Smooth muscle cell (in vitro differentiated cells): ENCODE measurements at regions not wholly inside any gene's neighbourhood (a gene's known extent, or its start where the extent isn't known, plus 50 kb on each side); places are given as distances from the start of the nearest gene placed in this dataset.

Source experiments
- DNase-seq: peaks from one replicate; lab custom pipeline; 2025; ENCODE audit not compliant: unreplicated experiment; lab: John Stamatoyannopoulos, UW
- H2AFZ ChIP-seq: fragments of 200-600 bp; sonication (generic); 2 replicates; pipeline ENCODE4 v1.6.0; 2016; ENCODE audit warnings: antibody characterized with exemption, low read depth, mild to moderate bottlenecking
- H3F3A ChIP-seq: fragments of 200-600 bp; sonication (generic); 2 replicates; pipeline ENCODE4 v1.6.0; 2017; ENCODE audit warnings: antibody characterized with exemption, low read depth
- H3K27ac ChIP-seq: fragments of 200-600 bp; sonication (generic); 2 replicates; pipeline ENCODE4 v1.5.1; 2016; ENCODE audit warnings: low read depth, mild to moderate bottlenecking
- H3K27me3 ChIP-seq: fragments of 200-600 bp; sonication (generic); 2 replicates; pipeline ENCODE4 v1.6.1; 2016; ENCODE audit warnings: low read depth, mild to moderate bottlenecking
- H3K36me3 ChIP-seq: fragments of 200-600 bp; sonication (generic); 2 replicates; pipeline ENCODE4 v1.5.1; 2016; ENCODE audit warnings: low read depth
- H3K4me1 ChIP-seq: fragments of 200-600 bp; sonication (generic); 2 replicates; pipeline ENCODE4 v1.5.1; 2016; ENCODE audit warnings: low read depth
- H3K4me2 ChIP-seq: fragments of 200-600 bp; sonication (generic); 2 replicates; pipeline ENCODE4 v1.6.0; 2016; ENCODE audit warnings: mild to moderate bottlenecking
- H3K4me3 ChIP-seq: fragments of 200-600 bp; sonication (generic); 2 replicates; pipeline ENCODE4 v1.5.1; 2016; ENCODE audit warnings: mild to moderate bottlenecking
- H3K79me2 ChIP-seq: fragments of 200-600 bp; sonication (generic); 2 replicates; pipeline ENCODE4 v1.6.0; 2016; ENCODE audit warnings: low read depth, mild to moderate bottlenecking
- H3K9ac ChIP-seq: fragments of 200-600 bp; sonication (generic); 2 replicates; pipeline ENCODE4 v1.6.0; 2016; ENCODE audit warnings: low read depth
- H3K9me3 ChIP-seq: fragments of 200-600 bp; sonication (generic); replicated peaks from 2 replicates; pipeline ENCODE4 v1.5.1; 2016; ENCODE audit warnings: low read depth
- H4K20me1 ChIP-seq: fragments of 200-600 bp; sonication (generic); 2 replicates; pipeline ENCODE4 v1.6.0; 2016; ENCODE audit warnings: low read depth
- WGBS: methylation state at CpG from one replicate; pipeline ENCODE4 v1.1.7; 2016; ENCODE audit warnings: low lambda C conversion rate; 5-methylcytosine and 5-hydroxymethylcytosine counted together
- TF ChIP-seq, protein P1 (sequence below): fragments of 200-600 bp; sonication (generic); IDR thresholded peaks from 2 replicates; pipeline ENCODE4 v1.5.1; 2017; ENCODE audit warnings: borderline replicate concordance, mild to moderate bottlenecking, antibody characterized with exemption; ENCODE audit not compliant: insufficient read depth, poor library complexity, severe bottlenecking

DNA sequence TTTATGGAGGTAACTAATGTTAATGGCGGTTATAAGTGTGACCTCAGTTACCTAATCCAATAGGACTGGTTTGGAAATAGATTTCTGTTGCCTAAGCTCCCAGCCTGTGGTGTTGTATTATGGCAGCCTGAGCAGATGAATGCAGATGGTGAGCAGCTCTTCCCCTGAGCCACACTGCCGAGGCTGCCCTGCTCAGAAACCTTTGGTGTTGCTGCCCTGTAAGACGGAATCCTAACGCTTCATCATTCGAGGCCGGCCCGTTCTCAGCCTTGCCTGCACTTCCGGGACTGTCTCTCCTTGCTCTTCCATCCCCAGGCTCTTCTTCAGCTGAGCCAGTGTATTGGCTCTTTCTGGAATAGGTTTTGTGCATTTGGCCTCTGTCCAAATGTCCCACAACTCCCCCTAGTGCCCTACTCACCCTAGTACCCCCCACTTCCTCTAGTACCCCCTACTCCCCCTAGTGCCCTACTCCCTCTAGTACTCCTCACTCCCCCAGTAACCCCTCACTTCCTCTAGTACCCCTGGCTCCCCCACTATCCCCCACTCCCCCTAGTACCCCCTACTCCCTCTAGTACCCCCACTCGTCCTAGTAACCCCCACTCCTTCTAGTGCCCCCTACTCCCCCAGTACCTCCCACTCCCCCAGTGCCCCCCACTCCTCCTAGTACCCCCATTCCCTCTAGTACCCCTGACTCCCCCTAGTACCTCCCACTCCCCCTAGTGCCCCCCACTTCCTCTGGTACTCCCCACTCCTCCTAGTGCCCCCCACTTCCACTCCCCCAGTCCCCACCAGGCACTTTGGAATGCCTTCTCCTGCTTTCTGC, 106.0 kb upstream of the TAF1B start:
- 77% methylated on average over 8 of the region's 9 CpGs for WGBS
- Histone ChIP-seq H3K36me3 (no peaks in the 10 kb centered on the region), H3K27ac (no peak overlapping the region), H3F3A (no peaks in the 10 kb centered on the region), H3K27me3 (no peaks in the 10 kb centered on the region), H2AFZ (no peak overlapping the region), H3K9ac (no peak overlapping the region), H4K20me1 (no peaks in the 10 kb centered on the region), H3K4me2 (no peak overlapping the region), H3K4me3 (no peak overlapping the region), H3K9me3 (no peaks in the 10 kb centered on the region), H3K4me1 (no peaks in the 10 kb centered on the region), H3K79me2 (no peaks in the 10 kb centered on the region)
- no peak for DNase-seq
- TF ChIP-seq, protein P1, sequence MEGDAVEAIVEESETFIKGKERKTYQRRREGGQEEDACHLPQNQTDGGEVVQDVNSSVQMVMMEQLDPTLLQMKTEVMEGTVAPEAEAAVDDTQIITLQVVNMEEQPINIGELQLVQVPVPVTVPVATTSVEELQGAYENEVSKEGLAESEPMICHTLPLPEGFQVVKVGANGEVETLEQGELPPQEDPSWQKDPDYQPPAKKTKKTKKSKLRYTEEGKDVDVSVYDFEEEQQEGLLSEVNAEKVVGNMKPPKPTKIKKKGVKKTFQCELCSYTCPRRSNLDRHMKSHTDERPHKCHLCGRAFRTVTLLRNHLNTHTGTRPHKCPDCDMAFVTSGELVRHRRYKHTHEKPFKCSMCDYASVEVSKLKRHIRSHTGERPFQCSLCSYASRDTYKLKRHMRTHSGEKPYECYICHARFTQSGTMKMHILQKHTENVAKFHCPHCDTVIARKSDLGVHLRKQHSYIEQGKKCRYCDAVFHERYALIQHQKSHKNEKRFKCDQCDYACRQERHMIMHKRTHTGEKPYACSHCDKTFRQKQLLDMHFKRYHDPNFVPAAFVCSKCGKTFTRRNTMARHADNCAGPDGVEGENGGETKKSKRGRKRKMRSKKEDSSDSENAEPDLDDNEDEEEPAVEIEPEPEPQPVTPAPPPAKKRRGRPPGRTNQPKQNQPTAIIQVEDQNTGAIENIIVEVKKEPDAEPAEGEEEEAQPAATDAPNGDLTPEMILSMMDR, result no peak

DNA sequence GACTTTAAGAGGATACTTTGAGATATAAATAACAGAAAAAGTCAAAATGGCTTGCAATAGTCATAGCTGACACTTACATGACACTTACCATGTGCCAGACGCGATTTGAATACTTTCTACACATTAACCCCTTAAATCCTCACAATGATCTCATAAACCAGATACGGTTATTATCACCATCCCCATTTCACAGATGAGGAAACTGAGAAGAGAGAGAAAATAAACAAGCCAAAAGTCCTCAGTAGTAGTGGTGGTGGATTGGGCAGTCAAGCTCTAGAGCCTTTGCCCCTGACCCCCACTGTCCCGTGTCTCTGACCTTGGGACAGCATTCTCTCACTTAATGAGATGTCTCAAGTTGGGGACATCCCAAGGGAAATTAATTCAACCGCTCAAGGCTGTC, 105.2 kb upstream of the TAF1B start:
- TF ChIP-seq, protein P1, result no peak
- Histone ChIP-seq H3K79me2 (no peaks in the 10 kb centered on the region), H4K20me1 (no peaks in the 10 kb centered on the region)

DNA sequence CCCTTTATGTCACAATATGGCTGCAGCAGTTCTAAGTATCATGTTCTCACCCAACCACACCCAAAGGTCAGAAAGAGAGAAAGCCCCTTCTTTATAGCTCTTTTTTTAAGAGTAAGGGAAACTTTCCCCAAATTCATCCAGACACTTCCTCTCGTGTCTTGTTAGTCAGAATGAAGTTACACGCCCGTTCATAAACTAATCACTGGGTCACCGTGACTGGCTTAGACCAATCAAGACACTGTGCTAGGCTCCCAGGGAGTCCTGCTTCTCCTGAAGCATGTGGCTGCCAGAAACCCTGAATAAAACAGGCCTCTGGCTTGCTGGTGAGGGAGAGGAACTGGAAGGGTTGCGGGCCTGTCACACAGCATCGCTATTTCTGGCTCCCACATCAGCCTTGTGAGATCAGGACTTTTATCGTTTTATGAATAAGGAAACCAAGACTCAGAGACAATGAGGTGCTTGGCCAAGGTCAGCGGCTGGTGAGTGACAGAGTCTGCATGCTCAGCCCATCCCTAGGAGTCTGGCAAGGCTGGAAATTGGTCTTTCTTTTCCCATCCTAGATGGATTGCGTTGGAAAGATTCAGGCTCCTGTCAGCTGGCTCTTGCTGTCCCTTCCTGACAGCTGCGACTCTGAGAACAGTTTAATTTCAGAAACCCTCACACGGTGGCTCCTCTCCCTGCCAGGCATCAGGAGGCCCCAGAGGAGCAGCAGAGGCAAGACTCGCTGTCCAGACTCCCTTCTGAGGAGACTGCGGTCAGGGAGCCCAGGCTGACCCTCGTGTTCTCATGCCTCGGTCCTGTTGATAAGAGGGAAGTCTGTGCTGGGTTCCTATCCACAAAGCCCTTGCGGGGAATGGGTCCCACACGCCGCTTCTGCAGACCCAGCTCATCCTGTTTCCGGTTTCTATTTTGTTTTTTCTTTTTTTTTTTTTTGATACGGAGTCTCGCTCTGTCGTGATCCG, 104.5 kb upstream of the TAF1B start:
- Histone ChIP-seq H3K36me3 (no peaks in the 10 kb centered on the region), H3K27ac (no peak overlapping the region), H3K27me3 (no peaks in the 10 kb centered on the region), H3K4me2 (no peak overlapping the region), H3K9me3 (no peaks in the 10 kb centered on the region), H3F3A (no peaks in the 10 kb centered on the region), H3K79me2 (no peaks in the 10 kb centered on the region), H4K20me1 (no peaks in the 10 kb centered on the region), H3K4me3 (no peak overlapping the region), H3K4me1 (no peaks in the 10 kb centered on the region), H3K9ac (no peak overlapping the region), H2AFZ (no peak overlapping the region)
- TF ChIP-seq, protein P1, result no peak
- 77% methylated on average over 22 of the region's 23 CpGs for WGBS
- no peak for DNase-seq

More for the DNA sequence above, 105.2 kb upstream of the TAF1B start:
- Histone ChIP-seq H3F3A (no peaks in the 10 kb centered on the region), H3K9ac (no peak overlapping the region), H3K36me3 (no peaks in the 10 kb centered on the region), H3K27me3 (no peaks in the 10 kb centered on the region), H3K27ac (no peak overlapping the region), H2AFZ (no peak overlapping the region), H3K4me1 (no peaks in the 10 kb centered on the region), H3K4me2 (no peak overlapping the region), H3K9me3 (no peaks in the 10 kb centered on the region), H3K4me3 (no peak overlapping the region)
- DNase-seq, result no peak
- 92% methylated on average over 5 of the region's 5 CpGs for WGBS
